ENCODE measurements at regions not wholly inside any gene's neighbourhood (a gene's known extent, or its start where the extent isn't known, plus 50 kb on each side); places are given as distances from the start of the nearest gene placed in this dataset.
"Not testable (repeated sequence)": the region's sequence is repeated elsewhere in the genome, so short reads cannot be mapped to it uniquely, and the experiment has no call there.

- no peak for DNase-seq (ENCODE audit: low read depth)
Observed at GRCh38 chr5:130479045-130479804, 575.0 kb downstream of the CHSY3 start.

- DNase-seq (ENCODE audit: low read depth): no peak
Observed at GRCh38 chr5:130476325-130476724, 572.1 kb downstream of the CHSY3 start.

- DNase-seq (ENCODE audit: low read depth): no peak
Observed at GRCh38 chr5:130462516-130462915, 558.3 kb downstream of the CHSY3 start.

- no peak for DNase-seq (ENCODE audit: low read depth)
Observed at GRCh38 chr5:130455175-130455574, 550.9 kb downstream of the CHSY3 start.

GRCh38 chr5:130452744-130453143 lies 548.5 kb downstream of the CHSY3 start:
- DNase-seq (ENCODE audit: low read depth): no peak

GRCh38 chr5:130436430-130436829 lies 532.2 kb downstream of the CHSY3 start:
- no peak for DNase-seq (ENCODE audit: low read depth)

GRCh38 chr5:130427222-130427955 lies 523.1 kb downstream of the CHSY3 start:
- no peak for DNase-seq (ENCODE audit: low read depth)

- no peak for DNase-seq (ENCODE audit: low read depth)
Observed at GRCh38 chr5:130425424-130425823, 521.2 kb downstream of the CHSY3 start.

GRCh38 chr5:130424341-130424740 lies 520.1 kb downstream of the CHSY3 start:
- no peak for DNase-seq (ENCODE audit: low read depth)

- DNase-seq (ENCODE audit: low read depth): no peak
Observed at GRCh38 chr5:130402906-130403305, 498.6 kb downstream of the CHSY3 start.

- DNase-seq (ENCODE audit: low read depth): no peak
Observed at GRCh38 chr5:130400091-130400490, 495.8 kb downstream of the CHSY3 start.

- DNase-seq (ENCODE audit: low read depth): no peak
Observed at GRCh38 chr5:130398825-130399224, 494.6 kb downstream of the CHSY3 start.

GRCh38 chr5:130397727-130398126 lies 493.5 kb downstream of the CHSY3 start:
- not testable (repeated sequence) for DNase-seq (ENCODE audit: low read depth)

- no peak for DNase-seq (ENCODE audit: low read depth)
Observed at GRCh38 chr5:130397132-130397531, 492.9 kb downstream of the CHSY3 start.

GRCh38 chr5:130391727-130392264 lies 487.5 kb downstream of the CHSY3 start:
- not testable (repeated sequence) for DNase-seq (ENCODE audit: low read depth)

- DNase-seq (ENCODE audit: low read depth): no peak
Observed at GRCh38 chr5:130386155-130386554, 481.9 kb downstream of the CHSY3 start.

- no peak for DNase-seq (ENCODE audit: low read depth)
Observed at GRCh38 chr5:130385656-130386055, 481.4 kb downstream of the CHSY3 start.

- no peak for DNase-seq (ENCODE audit: low read depth)
Observed at GRCh38 chr5:130365956-130366355, 461.7 kb downstream of the CHSY3 start.

GRCh38 chr5:130350131-130350530 lies 445.9 kb downstream of the CHSY3 start:
- no peak for DNase-seq (ENCODE audit: low read depth)

- DNase-seq (ENCODE audit: low read depth): no peak
Observed at GRCh38 chr5:130337179-130337888, 433.1 kb downstream of the CHSY3 start.

GRCh38 chr5:130335117-130335516 lies 430.9 kb downstream of the CHSY3 start:
- no peak for DNase-seq (ENCODE audit: low read depth)

GRCh38 chr5:130333089-130333488 lies 428.8 kb downstream of the CHSY3 start:
- DNase-seq (ENCODE audit: low read depth): no peak

- no peak for DNase-seq (ENCODE audit: low read depth)
Observed at GRCh38 chr5:130331332-130331731, 427.1 kb downstream of the CHSY3 start.
